DND-41 (cell line): ENCODE measurements at regions not wholly inside any gene's neighbourhood (a gene's known extent, or its start where the extent isn't known, plus 50 kb on each side); places are given as distances from the start of the nearest gene placed in this dataset.

Source experiments
- EZH2 ChIP-seq: IDR thresholded peaks from 3 replicates; pipeline ENCODE4 v1.6.1; 2012; ENCODE audit warnings: borderline replicate concordance, low read depth, mild to moderate bottlenecking, moderate library complexity, low read length, inconsistent platforms; ENCODE audit not compliant: severe bottlenecking
- TF ChIP-seq, protein P1 (sequence below): IDR thresholded peaks from 2 replicates; pipeline ENCODE4 v1.5.1; 2012; ENCODE audit warnings: borderline replicate concordance, low read length, moderate library complexity, mild to moderate bottlenecking; ENCODE audit not compliant: poor library complexity, severe bottlenecking; ENCODE audit errors: extremely low read depth

DNA sequence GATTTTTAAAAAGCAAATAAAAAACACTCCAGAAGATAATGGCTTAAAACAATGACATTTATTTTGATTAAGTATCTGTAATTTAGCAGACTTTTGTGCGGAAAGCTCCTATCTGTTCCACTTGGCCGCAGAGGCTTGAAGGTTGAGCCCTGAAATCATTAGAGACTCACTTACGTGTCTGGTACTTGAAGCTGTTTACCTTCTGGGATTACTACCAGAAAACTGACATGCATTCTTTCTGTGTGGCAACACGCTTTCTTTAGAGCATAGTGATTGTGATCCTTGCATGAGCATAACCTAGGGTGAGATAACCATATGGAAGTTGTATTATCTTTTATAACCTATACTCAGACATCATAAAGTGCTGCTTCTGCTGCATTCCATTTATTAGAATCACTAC lies 298.5 kb downstream of the SI start:
- TF ChIP-seq, protein P1, sequence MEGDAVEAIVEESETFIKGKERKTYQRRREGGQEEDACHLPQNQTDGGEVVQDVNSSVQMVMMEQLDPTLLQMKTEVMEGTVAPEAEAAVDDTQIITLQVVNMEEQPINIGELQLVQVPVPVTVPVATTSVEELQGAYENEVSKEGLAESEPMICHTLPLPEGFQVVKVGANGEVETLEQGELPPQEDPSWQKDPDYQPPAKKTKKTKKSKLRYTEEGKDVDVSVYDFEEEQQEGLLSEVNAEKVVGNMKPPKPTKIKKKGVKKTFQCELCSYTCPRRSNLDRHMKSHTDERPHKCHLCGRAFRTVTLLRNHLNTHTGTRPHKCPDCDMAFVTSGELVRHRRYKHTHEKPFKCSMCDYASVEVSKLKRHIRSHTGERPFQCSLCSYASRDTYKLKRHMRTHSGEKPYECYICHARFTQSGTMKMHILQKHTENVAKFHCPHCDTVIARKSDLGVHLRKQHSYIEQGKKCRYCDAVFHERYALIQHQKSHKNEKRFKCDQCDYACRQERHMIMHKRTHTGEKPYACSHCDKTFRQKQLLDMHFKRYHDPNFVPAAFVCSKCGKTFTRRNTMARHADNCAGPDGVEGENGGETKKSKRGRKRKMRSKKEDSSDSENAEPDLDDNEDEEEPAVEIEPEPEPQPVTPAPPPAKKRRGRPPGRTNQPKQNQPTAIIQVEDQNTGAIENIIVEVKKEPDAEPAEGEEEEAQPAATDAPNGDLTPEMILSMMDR: no peak
- TF ChIP-seq EZH2: no peak
